H1 (cell line): ENCODE measurements at regions not wholly inside any gene's neighbourhood (a gene's known extent, or its start where the extent isn't known, plus 50 kb on each side); places are given as distances from the start of the nearest gene placed in this dataset.

Experiments
- CTCF ChIA-PET: fragments of 300-600 bp; sonication (Branson Sonifier 250); formaldehyde crosslinking; loops from one replicate; lab custom pipeline; 2021; ENCODE audit not compliant: partially characterized antibody; lab: Charles Lee
- POLR2A ChIA-PET: fragments of 300-600 bp; sonication (Branson Sonifier 250); formaldehyde crosslinking; loops from one replicate; lab custom pipeline; 2021; ENCODE audit warnings: inconsistent platforms; ENCODE audit not compliant: partially characterized antibody; lab: Charles Lee
- DNase-seq, 2 experiments: peaks; one replicate each; pipeline versions ENCODE4 v3.0.0 to v3.0.0-alpha.2; 2010 to 2022; ENCODE audit warnings: low spot score in 2 of 2, low read depth in 1 of 2, mixed read lengths in 1 of 2
- FAIRE-seq: peaks from 2 replicates; lab custom pipeline; 2011; peaks lifted over from hg19 to GRCh38; lab: Jason Lieb, UNC
- H2AFZ ChIP-seq: 2 replicates; pipeline ENCODE4 v1.8.1; 2012; ENCODE audit warnings: low read length, inconsistent platforms
- H2AK5ac ChIP-seq: 2 replicates; pipeline ENCODE4 v1.6.1; 2013; ENCODE audit warnings: low read depth, low read length
- H2BK120ac ChIP-seq: replicated peaks from 2 replicates; pipeline ENCODE3; 2013; ENCODE audit warnings: low read depth, low read length, inconsistent platforms
- H2BK12ac ChIP-seq: 2 replicates; pipeline ENCODE4 v1.6.1; 2013; ENCODE audit warnings: low read depth, low read length
- H2BK15ac ChIP-seq: 2 replicates; pipeline ENCODE4 v1.6.1; 2013; ENCODE audit warnings: low read length
- H2BK20ac ChIP-seq: 2 replicates; pipeline ENCODE4 v1.6.1; 2013; ENCODE audit warnings: low read length
- H2BK5ac ChIP-seq: 2 replicates; pipeline ENCODE4 v1.6.1; 2013; ENCODE audit warnings: low read depth, low read length
- H3K14ac ChIP-seq: 2 replicates; pipeline ENCODE4 v1.6.1; 2013; ENCODE audit warnings: inconsistent platforms; ENCODE audit not compliant: insufficient read length
- H3K18ac ChIP-seq: 2 replicates; pipeline ENCODE4 v1.6.1; 2013; ENCODE audit warnings: low read length; ENCODE audit errors: extremely low read depth
- H3K23ac ChIP-seq: 2 replicates; pipeline ENCODE4 v1.6.1; 2013; ENCODE audit warnings: inconsistent platforms; ENCODE audit not compliant: insufficient read length
- H3K23me2 ChIP-seq: 2 replicates; pipeline ENCODE4 v1.6.1; 2013; ENCODE audit warnings: low read depth, low read length
- H3K27ac ChIP-seq: 2 replicates; pipeline ENCODE4 v1.6.1; 2011; ENCODE audit warnings: low read depth, low read length, inconsistent platforms
- H3K27me3 ChIP-seq, 4 experiments: replicated peaks in 1 of 4; 1 replicate in 1 of 4; 2 replicates in 3 of 4; pipeline versions ENCODE4 v1.6.1 to v1.8.1; 2011 to 2013; ENCODE audit warnings: low read length in 3 of 4, mild to moderate bottlenecking in 3 of 4, inconsistent platforms in 2 of 4, mixed read lengths in 2 of 4, moderate library complexity in 1 of 4; ENCODE audit not compliant: control insufficient read depth in 3 of 4, insufficient read depth in 3 of 4; ENCODE audit errors: extremely low read depth in 1 of 4
- H3K36me3 ChIP-seq, 4 experiments: 2 replicates each; pipeline versions ENCODE4 v1.6.1 to v1.8.1; 2011 to 2013; ENCODE audit warnings: mild to moderate bottlenecking in 4 of 4, low read length in 3 of 4, moderate library complexity in 2 of 4, control low read depth in 1 of 4, inconsistent platforms in 1 of 4; ENCODE audit not compliant: insufficient read depth in 4 of 4, control insufficient read depth in 2 of 4
- H3K4ac ChIP-seq: replicated peaks from 2 replicates; pipeline ENCODE3; 2013; ENCODE audit warnings: low read length, low read depth, mixed read lengths, inconsistent platforms; ENCODE audit not compliant: insufficient read length
- H3K4me1 ChIP-seq, 4 experiments: replicated peaks in 1 of 4; 1 replicate in 1 of 4; 2 replicates in 3 of 4; pipeline versions ENCODE4 v1.6.1 to v1.8.1; 2011 to 2013; ENCODE audit warnings: low read length in 3 of 4, inconsistent platforms in 2 of 4, mixed read lengths in 1 of 4; ENCODE audit not compliant: insufficient read depth in 4 of 4, control insufficient read depth in 3 of 4
- H3K4me2 ChIP-seq, 2 experiments: 2 replicates each; pipeline versions ENCODE4 v1.6.1 to v1.8.1; 2011 to 2013; ENCODE audit warnings: low read depth in 2 of 2, low read length in 2 of 2, control low read depth in 1 of 2, inconsistent platforms in 1 of 2, mild to moderate bottlenecking in 1 of 2; ENCODE audit not compliant: insufficient read depth in 1 of 2
- H3K4me3 ChIP-seq, 4 experiments: fragments of 200-600, 300-600 bp in 1 of 4; sonication (generic), shearing (Covaris generic), sonication (Bioruptor Twin) in 1 of 4; 2 replicates each; pipeline versions ENCODE4 v1.5.1 to v1.8.1; 2011 to 2016; ENCODE audit warnings: low read length in 4 of 4, low read depth in 3 of 4, control low read depth in 2 of 4, inconsistent platforms in 2 of 4, mild to moderate bottlenecking in 2 of 4, mixed read lengths in 1 of 4, moderate library complexity in 1 of 4; ENCODE audit not compliant: insufficient read depth in 2 of 4; ENCODE audit errors: extremely low read depth in 1 of 4
- H3K56ac ChIP-seq: replicated peaks from 2 replicates; pipeline ENCODE3; 2013; ENCODE audit warnings: low read depth, mild to moderate bottlenecking, mixed read lengths, low read length, inconsistent platforms; ENCODE audit not compliant: insufficient read length
- H3K79me1 ChIP-seq: 2 replicates; pipeline ENCODE4 v1.6.1; 2013; ENCODE audit warnings: low read depth, low read length, control low read depth
- H3K79me2 ChIP-seq, 2 experiments: 2 replicates each; pipeline versions ENCODE4 v1.6.1 to v1.8.1; 2012 to 2013; ENCODE audit warnings: low read length in 2 of 2, mild to moderate bottlenecking in 2 of 2, inconsistent platforms in 1 of 2; ENCODE audit not compliant: insufficient read depth in 2 of 2, control insufficient read depth in 1 of 2
- H3K9ac ChIP-seq, 4 experiments: replicated peaks in 1 of 4; 1 replicate in 1 of 4; 2 replicates in 3 of 4; pipeline versions ENCODE4 v1.6.1 to v1.8.1; 2011 to 2013; ENCODE audit warnings: low read depth in 3 of 4, low read length in 3 of 4, control low read depth in 2 of 4, mild to moderate bottlenecking in 2 of 4, moderate library complexity in 2 of 4, inconsistent platforms in 1 of 4; ENCODE audit errors: extremely low read depth in 1 of 4
- H3K9me3 ChIP-seq, 2 experiments: 2 replicates each; pipeline versions ENCODE4 v1.6.1 to v1.8.1; 2012 to 2013; ENCODE audit warnings: mild to moderate bottlenecking in 2 of 2, moderate library complexity in 2 of 2, control low read depth in 1 of 2, inconsistent platforms in 1 of 2, low read depth in 1 of 2, low read length in 1 of 2, mixed read lengths in 1 of 2; ENCODE audit not compliant: insufficient read depth in 2 of 2
- H4K20me1 ChIP-seq, 2 experiments: replicated peaks in 1 of 2; 2 replicates each; pipeline versions ENCODE3 to v1.8.1; 2011 to 2013; ENCODE audit warnings: inconsistent platforms in 2 of 2, low read length in 2 of 2, mild to moderate bottlenecking in 1 of 2; ENCODE audit not compliant: insufficient read depth in 2 of 2, control insufficient read depth in 1 of 2
- H4K5ac ChIP-seq: 2 replicates; pipeline ENCODE4 v1.6.1; 2013; ENCODE audit warnings: low read length, low read depth, mixed read lengths, inconsistent platforms; ENCODE audit not compliant: insufficient read length
- H4K8ac ChIP-seq: 2 replicates; pipeline ENCODE4 v1.8.0; 2013; ENCODE audit warnings: mild to moderate bottlenecking, moderate library complexity, low read length, inconsistent platforms; ENCODE audit not compliant: insufficient read depth; ENCODE audit errors: extremely low read depth
- H4K91ac ChIP-seq: replicated peaks from 2 replicates; pipeline ENCODE3; 2013; ENCODE audit warnings: low read length, mixed read lengths, inconsistent platforms; ENCODE audit not compliant: insufficient read length
- BCL11A ChIP-seq, 2 experiments: IDR thresholded peaks; one replicate each; pipeline ENCODE4 v1.6.1; 2011; ENCODE audit warnings: low read depth in 2 of 2, low read length in 2 of 2, mild to moderate bottlenecking in 2 of 2
- CTBP2 ChIP-seq: IDR thresholded peaks from 2 replicates; pipeline ENCODE4 v1.7.0; 2011; ENCODE audit warnings: borderline replicate concordance, mild to moderate bottlenecking, moderate library complexity, mixed read lengths, low read length; ENCODE audit not compliant: insufficient read depth, insufficient read length
- JUND ChIP-seq: IDR thresholded peaks from 2 replicates; pipeline ENCODE4 v1.6.1; 2011; ENCODE audit warnings: mild to moderate bottlenecking, improper control_type of control experiment, low read length
- KDM5A ChIP-seq: fragments of 200-600 bp; IDR thresholded peaks from 2 replicates; pipeline ENCODE4 v1.7.1; 2012; ENCODE audit warnings: mild to moderate bottlenecking, low read length, inconsistent platforms, mixed read lengths
- POLR2AphosphoS5 ChIP-seq: IDR thresholded peaks from 2 replicates; pipeline ENCODE4 v1.6.1; 2011; ENCODE audit warnings: low read depth, low read length
- SAP30 ChIP-seq: fragments of 300-600 bp; sonication (generic); IDR thresholded peaks from 2 replicates; pipeline ENCODE4 v1.7.1; 2012; ENCODE audit warnings: low read length, moderate library complexity, mild to moderate bottlenecking, inconsistent platforms; ENCODE audit not compliant: insufficient read depth, insufficient replicate concordance
- SIN3A ChIP-seq, 2 experiments: IDR thresholded peaks in 1 of 2; conservative IDR thresholded peaks in 1 of 2; 2 replicates each; pipeline ENCODE4 v1.6.1; 2011 to 2012; ENCODE audit warnings: low read length in 2 of 2, improper control_type of control experiment in 1 of 2, low read depth in 1 of 2, mild to moderate bottlenecking in 1 of 2
- SP1 ChIP-seq: IDR thresholded peaks from 2 replicates; pipeline ENCODE4 v1.6.1; 2011; ENCODE audit warnings: low read depth, low read length
- TBP ChIP-seq: IDR thresholded peaks from 2 replicates; pipeline ENCODE4 v1.6.1; 2011; ENCODE audit warnings: low read depth, low read length, improper control_type of control experiment
- WGBS, 2 experiments: shearing (Covaris generic) in 1 of 2; methylation state at CpG; one replicate each; pipeline versions ENCODE4 v1.1.6 to v1.1.7; 2013 to 2015; ENCODE audit warnings: low lambda C conversion rate in 2 of 2, mixed read lengths in 2 of 2, inconsistent platforms in 1 of 2, low coverage in 1 of 2, missing lambda C conversion rate in 1 of 2; ENCODE audit not compliant: insufficient replicate concordance in 2 of 2, insufficient coverage in 1 of 2, insufficient read length in 1 of 2; ENCODE audit errors: extremely low coverage in 1 of 2, missing lambda C conversion rate in 1 of 2; 5-methylcytosine and 5-hydroxymethylcytosine counted together
- TF ChIP-seq, protein P1 (sequence below): IDR thresholded peaks from 2 replicates; pipeline ENCODE4 v1.6.1; 2012; ENCODE audit warnings: inconsistent platforms
- TF ChIP-seq, protein P2 (sequence below): IDR thresholded peaks from 2 replicates; pipeline ENCODE4 v1.6.1; 2011; ENCODE audit warnings: low read length, improper control_type of control experiment

DNA sequence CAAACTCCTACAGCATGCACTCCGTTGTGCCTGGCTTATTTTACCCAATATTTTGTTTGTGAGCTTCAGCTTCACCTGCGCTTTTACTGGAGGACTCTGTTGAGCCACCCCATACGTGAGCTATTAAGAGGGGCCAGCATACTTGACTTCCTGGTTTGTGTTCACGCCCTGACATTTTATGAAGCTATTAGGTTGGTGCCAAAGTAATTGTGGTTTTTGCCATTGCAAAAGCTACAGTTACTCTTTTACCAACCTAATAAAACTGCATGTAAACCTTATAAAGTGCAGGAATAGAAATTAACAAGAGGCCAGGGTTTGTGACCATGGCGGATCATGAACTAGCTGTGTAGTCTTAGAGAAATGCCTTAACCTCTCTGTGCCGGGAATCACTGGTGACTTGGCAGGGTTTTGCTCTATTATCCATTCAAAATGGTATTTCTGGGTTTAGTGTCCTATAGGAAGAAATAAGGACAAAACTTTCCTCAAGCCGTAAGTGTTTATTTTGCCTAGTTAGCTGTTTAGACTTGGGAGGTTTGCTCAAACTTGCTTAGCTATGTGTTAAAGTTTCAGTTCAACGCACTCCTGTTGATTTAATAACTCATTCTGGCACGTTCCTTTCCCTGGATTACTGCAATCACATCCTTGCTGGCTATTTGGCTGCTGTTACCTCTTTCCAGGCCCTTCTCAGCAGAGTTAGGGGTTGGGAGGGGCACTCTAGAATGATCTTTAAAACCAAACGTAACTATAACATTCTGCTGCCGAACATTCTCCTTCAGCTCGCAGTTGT lies 1027.6 kb downstream of the BCL11B start:
- POLR2A ChIA-PET: no interaction called here
- CTCF ChIA-PET: no interaction called here
- Histone ChIP-seq H2BK12ac (no peak overlapping the region), H3K4ac (no peak overlapping the region), H2AFZ (no peak overlapping the region), H2AK5ac (no peak overlapping the region), H2BK5ac (no peak overlapping the region), H3K56ac (no peak overlapping the region), H4K5ac (no peak overlapping the region), H3K4me1 (0 out of 7 replicates have a peak, but pooled peaks cover 0 to 2% (median 0%) of the 10 kb centered on the region in 4 experiments), H4K91ac (no peak overlapping the region), H2BK120ac (no peak overlapping the region), H3K79me1 (no peaks in the 10 kb centered on the region), H3K79me2 (no peaks in the 10 kb centered on the region), H2BK20ac (no peak overlapping the region), H3K4me3 (no peak overlapping the region), H2BK15ac (no peak overlapping the region), H3K23me2 (no peaks in the 10 kb centered on the region), H3K9ac (no peak overlapping the region), H3K14ac (no peak overlapping the region), H4K20me1 (no peaks in the 10 kb centered on the region), H3K9me3 (no peaks in the 10 kb centered on the region), H3K36me3 (no peaks in the 10 kb centered on the region), H3K18ac (no peak overlapping the region), H3K4me2 (no peak overlapping the region), H4K8ac (no peak overlapping the region), H3K23ac (no peak overlapping the region), H3K27ac (no peak overlapping the region), H3K27me3 (no peaks in the 10 kb centered on the region)
- 93% methylated on average over 12 of the region's 12 CpGs; no CpG with 5 or more reads in 1 of the 2 experiments for WGBS, 2 experiments
- DNase-seq: no peak
- no peak for FAIRE-seq
- TF ChIP-seq, protein P1, sequence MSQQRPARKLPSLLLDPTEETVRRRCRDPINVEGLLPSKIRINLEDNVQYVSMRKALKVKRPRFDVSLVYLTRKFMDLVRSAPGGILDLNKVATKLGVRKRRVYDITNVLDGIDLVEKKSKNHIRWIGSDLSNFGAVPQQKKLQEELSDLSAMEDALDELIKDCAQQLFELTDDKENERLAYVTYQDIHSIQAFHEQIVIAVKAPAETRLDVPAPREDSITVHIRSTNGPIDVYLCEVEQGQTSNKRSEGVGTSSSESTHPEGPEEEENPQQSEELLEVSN: no peak
- TF ChIP-seq BCL11A (IDR thresholded peaks at IDR 0.05; ENCODE audit: low read depth in 2 of 2, low read length in 2 of 2) (no peak), SIN3A (conservative IDR thresholded peaks at IDR 0.05 in 1 of 2, IDR thresholded peaks at IDR 0.05 in 1 of 2; ENCODE audit: low read depth in 1 of 2, low read length in 2 of 2) (no peak), SAP30 (no peak), TBP (no peak), SP1 (no peak), KDM5A (no peak), JUND (no peak), CTBP2 (no peak), POLR2AphosphoS5 (no peak)
- TF ChIP-seq, protein P2, sequence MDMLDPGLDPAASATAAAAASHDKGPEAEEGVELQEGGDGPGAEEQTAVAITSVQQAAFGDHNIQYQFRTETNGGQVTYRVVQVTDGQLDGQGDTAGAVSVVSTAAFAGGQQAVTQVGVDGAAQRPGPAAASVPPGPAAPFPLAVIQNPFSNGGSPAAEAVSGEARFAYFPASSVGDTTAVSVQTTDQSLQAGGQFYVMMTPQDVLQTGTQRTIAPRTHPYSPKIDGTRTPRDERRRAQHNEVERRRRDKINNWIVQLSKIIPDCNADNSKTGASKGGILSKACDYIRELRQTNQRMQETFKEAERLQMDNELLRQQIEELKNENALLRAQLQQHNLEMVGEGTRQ: no peak
